HG03378 (cell line): ENCODE measurements at regions not wholly inside any gene's neighbourhood (a gene's known extent, or its start where the extent isn't known, plus 50 kb on each side); places are given as distances from the start of the nearest gene placed in this dataset.

Source experiments
- ATAC-seq: cut with Tn5 transposase; IDR thresholded peaks from one replicate; pipeline ENCODE4 v1.9.1; 2021; ENCODE audit warnings: mild to moderate bottlenecking, moderate library complexity; ENCODE audit not compliant: unreplicated experiment

DNA sequence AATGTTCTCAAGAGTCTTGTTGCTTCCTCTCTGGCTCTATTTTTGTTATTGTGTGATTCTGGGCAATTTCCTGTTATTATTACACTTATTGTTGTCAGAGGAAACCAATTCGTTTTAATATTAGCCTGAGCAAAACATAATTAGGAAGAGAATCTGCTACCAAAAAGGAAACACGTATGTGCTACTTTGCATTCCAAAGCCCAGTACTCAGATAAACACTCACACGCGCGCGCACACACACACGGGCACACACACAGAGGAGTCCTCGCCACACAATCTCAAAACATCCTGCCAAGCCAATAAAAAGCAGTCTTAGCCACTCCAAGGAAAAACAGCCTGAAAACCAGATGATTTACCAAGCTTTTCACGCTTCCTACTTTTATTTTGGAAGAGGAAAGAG, 400.7 kb downstream of the NUAK1 start:
- ATAC-seq: no peak

DNA sequence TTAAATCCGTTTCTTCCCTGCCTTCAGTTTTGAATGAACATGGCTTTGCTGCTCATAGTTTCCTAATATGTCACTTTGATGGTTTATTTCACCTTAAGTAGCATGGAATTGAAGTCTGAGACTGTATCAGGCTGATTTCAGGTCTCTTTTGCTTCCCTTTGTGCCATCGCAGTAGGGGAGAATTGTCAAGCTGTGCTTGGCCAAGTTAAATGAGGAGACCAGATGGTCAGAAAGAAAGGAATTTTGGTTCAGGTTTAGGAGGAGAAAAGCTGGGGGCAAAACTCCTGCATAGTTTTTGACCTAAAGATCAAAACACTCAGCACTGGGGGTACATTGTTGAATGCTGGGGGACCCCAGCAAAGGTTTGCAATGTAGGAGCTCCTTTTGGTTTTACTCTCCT, 398.4 kb downstream of the NUAK1 start:
- ATAC-seq: no peak

DNA sequence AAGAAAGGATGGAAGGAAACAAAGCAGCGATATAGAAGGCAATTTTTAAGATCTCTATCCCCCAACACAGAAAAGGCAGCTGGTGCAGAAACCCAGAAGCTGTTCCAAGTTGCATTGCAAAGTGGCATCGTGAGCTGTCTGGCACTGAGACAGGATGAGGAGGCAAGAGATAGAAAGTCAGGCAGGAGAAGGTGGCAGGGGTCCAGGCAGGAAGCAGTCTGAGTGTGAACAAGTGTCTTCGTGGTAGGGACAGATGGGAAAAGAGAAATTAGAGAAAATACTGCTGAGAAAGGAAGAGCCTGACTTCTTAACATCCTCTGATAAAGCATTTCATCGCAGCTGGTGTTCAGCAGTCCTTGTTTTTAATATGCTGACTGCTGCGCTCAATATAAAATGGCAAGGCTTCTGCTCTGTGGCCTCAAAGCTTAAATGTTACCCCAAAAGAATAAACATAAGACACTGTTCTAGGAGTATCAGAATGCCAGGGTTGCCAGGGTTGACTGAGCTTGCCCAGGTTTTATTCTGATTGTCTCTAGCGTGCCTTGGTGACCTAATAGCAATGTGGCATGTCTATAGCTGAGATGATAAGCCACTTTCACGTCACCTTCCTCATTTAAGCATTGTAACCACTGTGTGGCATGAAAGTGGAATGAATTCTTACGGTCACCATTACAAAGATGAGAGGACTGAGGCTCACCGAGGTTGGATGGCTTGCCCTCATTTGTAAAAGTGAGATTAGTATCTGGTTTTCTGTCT, 397.6 kb downstream of the NUAK1 start:
- no peak for ATAC-seq

DNA sequence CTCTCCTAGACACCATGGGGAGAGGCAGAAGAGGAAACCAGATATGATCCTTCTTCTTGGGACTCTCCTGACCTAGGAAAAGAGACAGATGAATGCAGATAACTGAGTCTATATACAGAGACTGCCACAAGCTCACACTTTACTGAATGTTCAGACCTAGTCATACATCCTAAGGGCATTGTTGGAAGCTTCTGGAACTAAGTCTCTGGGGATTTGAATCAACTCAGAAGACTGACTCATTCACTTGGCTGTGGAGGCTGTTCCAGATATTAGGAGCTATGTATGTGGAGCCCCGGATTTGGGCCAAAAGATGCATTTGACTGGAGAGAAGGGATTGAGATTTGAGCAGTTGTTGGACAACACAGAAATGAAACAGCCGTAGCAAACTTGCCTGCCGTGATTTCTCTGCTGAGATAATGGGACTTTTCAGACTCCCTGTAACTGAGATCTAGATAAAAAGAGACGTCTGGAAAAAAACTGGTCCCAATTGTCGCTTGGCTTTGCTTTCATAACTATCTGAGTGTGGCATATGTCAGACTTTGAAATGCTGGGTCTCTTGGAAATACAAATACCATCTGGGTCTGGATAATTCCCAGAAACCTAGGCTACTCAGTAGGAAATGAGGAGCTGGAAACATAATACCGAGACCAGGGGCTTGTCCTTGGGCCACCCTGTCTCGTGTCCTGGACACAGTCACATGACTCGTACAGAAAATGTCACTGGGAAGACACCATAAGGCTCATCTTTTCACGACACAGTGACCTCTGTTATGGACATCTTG, 396.8 kb downstream of the NUAK1 start:
- ATAC-seq: no peak

DNA sequence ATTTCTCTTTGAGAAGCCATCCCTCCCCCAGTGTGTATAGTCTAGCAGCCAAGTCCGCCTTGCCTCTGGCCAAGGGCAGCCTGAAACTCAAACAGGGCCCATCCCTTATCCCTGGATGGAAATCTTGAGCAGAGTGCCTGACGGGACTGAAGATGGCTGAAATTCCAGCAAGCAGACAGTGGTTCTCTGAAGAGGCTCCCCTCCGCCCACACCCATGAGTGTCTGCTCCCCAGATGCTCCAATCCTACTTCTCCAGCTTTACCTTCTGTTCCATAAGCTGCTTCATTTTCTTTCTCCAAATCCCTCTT, 396.2 kb downstream of the NUAK1 start:
- ATAC-seq: no peak

DNA sequence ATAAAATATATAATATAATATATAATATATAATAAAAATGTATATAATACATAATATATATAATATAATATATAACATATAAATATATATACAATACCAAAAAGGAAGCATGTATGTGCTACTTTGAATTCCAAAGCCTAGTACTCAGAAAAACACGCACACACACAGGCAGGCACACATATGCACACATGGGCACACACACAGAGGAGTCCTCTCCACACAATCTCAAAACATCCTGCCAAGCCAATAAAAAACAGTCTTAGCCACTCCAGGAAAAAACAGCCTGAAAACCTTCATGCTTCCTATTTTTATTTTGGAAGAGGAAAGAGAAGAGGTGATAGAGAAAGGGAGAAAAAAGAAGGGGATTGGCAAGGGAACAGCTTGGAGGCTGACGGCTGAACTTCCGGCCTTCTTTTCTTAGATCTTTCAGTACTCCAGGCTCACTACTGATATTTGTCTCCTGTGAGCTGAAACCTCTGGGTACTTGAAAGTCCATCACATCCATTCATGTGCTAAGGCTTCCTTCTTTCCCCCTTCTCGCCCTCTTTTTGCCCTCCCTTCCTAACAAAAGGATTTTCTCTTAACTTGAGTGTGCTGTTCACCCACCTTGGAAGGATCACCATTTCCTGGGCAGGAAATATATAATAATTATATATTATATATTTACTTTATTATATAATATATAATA, 394.2 kb downstream of the NUAK1 start:
- no peak for ATAC-seq

DNA sequence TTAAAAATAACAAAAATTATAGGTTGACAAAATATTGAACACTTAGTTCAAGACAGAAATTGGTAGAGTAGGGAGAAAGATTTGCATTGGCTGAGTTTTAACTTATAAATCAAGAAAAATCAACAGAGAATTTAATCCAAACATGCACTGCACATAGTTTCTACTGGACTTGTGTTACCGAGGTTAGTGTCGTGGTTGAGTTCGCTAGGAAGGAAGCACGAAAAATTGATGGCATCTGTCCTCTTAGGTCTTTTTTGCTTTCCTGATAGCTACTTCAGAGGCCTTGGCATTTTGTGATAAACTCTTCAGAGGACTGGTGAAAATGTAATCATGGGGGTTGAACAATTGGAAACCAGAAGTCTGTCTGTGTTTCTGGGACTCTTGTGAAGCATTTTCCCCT, 392.9 kb downstream of the NUAK1 start:
- ATAC-seq: no peak

DNA sequence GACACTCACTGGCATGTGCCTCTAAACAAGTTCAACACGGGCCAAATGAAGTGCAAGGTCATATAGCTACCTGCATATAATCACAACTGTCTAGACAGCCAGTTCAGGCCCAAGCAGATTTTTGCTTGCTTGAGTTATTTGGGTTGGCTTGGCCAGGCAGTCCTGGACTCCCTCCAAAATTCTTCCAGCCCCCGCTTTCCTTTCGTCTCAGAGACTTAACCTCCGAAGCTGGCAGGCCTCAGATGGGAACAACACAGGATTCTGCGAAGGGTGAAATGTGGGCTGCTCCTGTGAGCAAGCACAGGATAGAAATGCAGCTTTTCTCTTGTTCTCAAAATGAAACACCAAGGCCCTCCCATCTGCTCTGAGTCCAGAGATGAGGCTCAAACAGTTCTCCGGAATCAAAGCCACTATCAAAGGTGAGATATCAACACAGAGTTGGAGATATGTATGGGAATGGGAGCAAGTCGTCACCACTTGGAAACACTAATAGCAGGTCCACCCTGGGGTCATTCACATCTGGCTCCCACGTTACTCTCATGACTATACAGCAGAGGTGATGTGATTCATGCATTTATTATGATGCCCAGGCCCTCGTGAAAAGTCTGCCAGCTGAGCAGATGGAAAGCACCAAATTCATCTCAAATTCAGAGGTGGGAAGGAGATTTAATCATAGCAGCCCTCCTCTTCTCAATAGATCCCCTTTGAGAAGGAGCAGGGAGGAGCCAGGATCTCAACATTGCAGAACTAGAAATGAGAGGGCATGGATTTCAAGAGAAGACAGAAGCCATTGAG, 389.8 kb downstream of the NUAK1 start:
- no peak for ATAC-seq

DNA sequence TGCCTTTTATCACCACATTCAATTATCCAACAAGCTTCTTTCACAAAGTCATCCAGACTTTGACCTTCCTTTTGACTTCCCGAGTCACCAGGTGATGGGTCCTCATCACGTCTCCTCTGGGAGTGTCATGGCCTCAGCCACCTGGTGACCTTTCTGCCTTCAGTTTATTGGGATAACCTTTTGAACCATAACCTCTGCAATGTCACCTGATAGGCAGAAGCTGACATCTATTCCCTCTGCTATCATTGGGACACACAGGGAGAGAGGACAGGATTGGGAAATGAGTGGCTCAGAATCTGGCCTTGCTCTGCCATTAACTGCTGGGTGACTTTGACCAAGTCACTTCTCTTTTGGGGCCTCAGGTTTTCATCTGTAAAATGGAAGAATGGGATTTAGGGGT, 388.7 kb downstream of the NUAK1 start:
- ATAC-seq: no peak

DNA sequence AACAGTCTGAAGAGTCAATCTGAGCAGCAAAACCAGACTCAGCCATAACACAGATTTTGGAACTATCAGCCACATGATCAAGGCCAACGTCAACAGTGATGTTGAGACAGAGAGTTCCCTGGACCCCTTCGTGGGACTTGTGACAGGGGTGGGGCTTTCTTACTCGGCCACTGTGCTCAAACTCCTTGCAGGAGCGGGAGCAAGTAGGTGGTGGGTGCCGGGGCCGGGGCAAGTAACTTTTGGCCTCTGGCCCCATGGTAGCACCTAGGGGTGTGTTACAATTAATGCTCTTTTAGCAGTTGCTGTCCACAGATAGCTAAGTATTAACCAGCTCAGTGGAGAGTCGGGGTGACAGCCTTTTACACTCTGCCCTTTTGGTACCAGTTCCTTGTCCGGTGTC, 384.4 kb downstream of the NUAK1 start:
- ATAC-seq: no peak

DNA sequence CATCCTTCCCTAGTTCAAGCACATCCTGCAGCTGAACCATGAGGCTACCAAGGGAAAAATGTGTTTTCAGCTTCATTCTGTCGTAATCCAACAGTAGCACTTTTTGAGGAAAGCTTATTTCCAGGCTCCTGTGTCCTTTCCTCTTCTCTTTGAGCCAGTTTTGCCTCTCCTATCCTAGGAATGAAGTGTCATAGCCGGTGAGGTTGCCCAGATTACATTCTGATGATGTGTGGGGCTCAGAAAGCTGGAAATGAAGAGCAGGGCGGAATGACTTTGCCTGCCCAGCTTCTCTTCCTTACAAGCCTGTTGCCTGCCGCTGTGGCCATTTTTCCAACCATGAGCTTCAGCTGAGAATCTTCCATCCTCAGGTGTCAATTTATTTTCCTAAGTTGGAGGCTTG, 381.8 kb downstream of the NUAK1 start:
- ATAC-seq: no peak

DNA sequence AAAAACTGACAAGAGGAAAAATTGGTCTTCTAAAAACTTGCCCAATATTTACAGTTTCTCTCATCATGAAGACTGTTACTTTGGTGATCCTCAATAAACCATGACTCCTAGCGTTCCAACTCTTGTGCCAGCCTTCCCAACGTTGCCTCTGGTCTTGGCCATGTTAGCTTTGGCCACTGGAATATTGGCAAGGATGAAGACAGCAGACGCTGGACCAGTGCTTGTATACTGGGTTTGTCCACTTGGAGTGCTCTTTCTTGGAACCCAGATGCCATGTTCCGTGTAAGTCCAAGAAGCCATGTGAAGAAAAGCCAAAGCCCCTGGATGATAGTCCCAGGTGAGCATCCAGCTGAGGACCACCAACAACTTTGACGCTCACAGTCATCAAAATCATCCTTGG, 379.6 kb downstream of the NUAK1 start:
- no peak for ATAC-seq

DNA sequence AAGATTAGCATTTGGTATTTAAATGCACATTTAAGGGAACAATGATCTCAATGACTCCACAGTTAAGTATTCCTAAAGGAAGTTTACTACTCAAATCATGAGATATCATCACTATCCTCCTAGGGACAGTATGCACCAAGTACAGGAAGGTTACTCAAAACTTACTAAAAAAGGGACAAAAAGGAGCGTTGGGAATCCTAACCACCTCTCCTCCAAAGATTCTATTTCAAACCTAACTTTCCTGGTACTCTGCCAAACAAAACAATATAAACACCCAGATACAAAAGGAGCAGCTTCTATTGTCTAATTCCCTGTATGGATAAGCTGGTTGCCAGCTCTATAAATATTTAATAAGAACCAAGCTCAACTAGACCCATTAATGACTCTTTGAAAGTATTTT, 377.7 kb downstream of the NUAK1 start:
- ATAC-seq: no peak

DNA sequence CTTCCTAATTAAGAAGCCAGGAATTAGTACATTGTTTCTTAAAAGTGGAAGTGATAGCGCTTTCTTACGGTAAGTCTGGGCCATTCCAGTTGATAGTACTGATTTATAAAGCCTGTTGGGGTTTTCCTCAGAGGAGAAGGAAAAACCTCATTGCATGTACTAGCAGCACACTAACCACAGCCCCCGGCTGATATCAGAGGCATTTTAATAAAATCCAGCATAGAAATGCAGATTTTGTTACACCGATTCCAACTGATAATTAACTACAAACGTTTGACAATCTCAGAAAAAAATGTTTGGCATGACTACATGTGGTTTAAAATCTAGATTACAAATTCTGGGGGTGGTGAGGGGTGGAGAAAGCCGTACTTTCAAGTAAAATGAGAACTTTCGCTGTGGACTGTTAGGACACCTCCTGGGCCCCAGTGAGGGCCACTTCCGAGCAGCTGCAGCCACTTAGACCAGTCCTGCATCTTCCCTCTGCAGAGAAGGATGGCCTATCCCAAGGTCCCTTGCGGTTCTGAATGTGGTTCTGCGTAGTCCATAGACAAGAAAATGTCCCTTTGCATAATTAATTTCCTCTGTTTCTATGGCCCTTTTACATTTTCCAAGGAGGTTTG, 374.4 kb downstream of the NUAK1 start:
- no peak for ATAC-seq

DNA sequence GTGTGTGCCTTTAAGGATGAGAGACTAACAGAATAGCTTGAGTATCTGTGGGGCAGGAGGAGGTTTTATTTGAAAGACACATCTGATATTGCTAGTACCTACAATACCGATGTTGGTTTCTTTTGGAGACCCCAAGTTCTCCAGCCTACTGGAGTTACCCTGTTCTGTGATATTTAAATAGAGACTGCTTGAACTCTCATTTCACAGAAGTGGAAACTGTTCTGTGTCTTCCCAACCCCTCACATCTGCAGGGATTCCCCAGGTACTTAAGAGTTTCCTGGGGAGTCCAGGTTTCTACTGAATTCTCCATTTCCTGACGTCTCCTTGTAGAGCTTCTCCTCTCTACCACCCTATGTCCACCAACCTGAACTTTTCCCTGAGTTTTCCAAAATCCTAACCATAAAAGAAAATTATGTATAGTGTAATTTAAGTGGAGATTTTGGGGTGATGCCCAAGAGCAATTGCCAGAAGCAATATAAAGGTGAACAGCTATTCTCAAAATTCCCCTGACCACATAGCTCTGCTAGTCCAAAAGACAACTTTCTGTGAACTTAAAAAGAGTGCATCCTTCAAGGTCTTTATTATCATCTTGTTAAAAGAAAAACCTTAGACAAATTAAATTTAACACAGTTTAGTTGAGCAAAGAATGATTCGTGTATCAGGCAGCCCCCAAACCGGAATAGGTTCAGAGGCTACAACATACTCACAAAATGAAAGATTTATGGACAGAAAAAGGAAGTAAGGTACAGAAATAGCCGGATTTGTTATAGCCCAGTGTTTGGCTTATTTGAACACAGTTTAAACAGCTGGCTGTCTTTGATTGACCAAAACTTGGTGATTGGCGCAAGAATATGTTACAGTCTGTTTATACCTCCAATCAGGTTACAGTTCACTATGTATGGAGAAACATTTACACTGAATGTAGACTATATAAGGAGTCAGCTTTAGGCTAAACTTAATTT, 373.4 kb downstream of the NUAK1 start:
- ATAC-seq: no peak

DNA sequence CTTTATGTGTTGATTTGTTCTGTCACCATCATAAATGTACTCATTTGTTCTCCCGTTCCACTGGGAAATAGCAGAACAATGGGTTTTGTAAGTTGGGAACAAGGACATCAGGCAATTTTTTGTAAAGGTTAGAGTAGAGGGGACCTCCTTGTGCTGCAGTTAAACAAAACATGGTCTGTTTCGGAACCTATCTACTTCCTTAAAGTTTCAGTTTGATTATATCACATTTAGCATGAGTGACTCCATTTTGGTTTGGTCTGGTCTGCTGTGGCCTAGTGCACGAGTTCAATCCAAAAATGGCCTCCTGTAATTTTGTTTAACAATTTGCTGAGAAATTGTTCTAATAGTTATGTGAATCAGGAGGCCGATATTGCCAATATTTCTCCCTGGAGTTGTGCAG, 372.7 kb downstream of the NUAK1 start:
- ATAC-seq: no peak

DNA sequence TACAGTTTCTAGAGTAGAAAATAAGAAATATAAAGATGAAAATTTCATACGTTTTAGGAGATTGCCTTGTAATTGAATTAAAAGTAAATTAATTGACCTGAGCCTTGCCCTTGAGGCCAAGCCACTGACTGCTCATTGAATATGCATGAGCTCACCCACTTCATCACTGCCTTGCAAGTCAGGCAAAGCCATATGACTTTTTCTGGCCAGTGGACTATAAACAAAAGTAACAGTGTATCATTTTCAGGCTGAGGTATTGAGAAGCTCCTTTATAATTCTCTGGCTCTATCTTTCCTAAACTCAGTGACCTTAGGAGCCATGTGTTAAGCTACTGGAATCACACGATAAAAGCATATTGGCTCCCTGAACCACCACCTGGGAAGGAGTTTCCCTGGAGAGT, 369.3 kb downstream of the NUAK1 start:
- no peak for ATAC-seq

DNA sequence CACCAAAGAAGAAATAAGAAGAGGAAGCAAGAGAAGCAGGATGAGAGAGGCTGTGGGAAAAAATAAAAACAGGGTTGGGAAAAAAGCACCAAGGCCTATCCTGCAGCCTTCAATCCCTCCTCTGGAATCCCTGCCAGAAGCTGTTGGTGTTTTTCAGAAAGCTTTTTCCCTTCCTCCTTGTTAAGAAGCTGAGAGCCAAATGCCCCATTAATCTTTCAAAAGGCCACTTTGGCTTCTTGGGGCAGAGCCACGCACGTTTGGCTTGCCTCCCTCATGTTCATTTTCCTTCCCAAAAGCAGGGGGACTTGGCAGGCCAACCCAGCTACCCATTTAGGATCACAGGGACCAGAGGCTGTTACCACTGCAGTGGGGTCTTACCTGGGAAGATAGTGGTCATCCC, 365.3 kb downstream of the NUAK1 start:
- no peak for ATAC-seq

DNA sequence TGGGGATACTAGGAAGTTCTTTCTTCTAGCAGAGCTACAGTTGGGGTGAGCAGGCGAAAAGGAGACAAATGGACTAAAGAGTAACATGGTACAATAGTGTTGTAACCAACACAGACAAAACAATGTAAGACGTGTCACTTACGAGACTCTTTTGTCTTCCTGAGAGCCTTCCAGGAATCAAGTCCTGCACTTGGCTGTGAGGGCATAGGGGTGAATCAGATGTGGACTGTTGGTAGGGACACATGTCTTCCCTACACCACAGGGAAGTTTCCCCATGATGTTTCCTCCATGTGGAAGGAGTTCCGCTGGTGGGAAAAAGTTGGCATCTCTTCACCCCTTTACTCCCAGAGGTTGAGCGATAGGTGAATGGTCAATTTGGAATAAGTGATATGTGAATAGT, 364.7 kb downstream of the NUAK1 start:
- ATAC-seq: no peak

DNA sequence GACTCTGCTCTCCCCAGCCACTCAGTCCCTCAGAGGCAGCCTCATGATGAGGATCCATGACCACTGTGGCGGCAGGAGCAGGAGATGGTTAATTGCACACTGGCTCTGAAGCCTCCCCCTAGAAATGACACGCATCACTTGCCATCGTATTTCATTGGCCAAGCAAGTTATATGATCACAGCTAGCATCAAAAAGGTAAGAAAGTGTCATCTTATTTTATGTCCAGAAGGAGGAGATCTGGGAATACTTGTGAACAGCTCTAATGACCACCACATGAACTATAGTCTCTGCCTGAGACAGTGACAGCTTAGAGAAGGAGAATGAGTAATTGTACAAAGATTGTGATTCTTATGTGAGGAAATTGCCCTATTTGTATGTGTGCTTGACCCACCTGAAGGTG, 363.4 kb downstream of the NUAK1 start:
- no peak for ATAC-seq
